Endothelial cell (in vitro differentiated cells): ENCODE measurements at regions not wholly inside any gene's neighbourhood (a gene's known extent, or its start where the extent isn't known, plus 50 kb on each side); places are given as distances from the start of the nearest gene placed in this dataset.

Source experiments
- DNase-seq: peaks from one replicate; pipeline ENCODE4 v3.0.0; 2021; ENCODE audit warnings: low spot score
- H3K27ac Mint-ChIP-seq: one replicate; pipeline ENCODE4 v1.8.0; 2021; ENCODE audit warnings: mixed read lengths, inconsistent platforms; ENCODE audit not compliant: unreplicated experiment
- H3K27me3 Mint-ChIP-seq: one replicate; pipeline ENCODE4 v1.8.0; 2021; ENCODE audit warnings: mild to moderate bottlenecking, moderate library complexity, mixed read lengths, inconsistent platforms; ENCODE audit not compliant: unreplicated experiment
- H3K36me3 Mint-ChIP-seq: one replicate; pipeline ENCODE4 v1.8.0; 2021; ENCODE audit warnings: mild to moderate bottlenecking, low read depth, mixed read lengths, inconsistent platforms; ENCODE audit not compliant: unreplicated experiment
- H3K4me1 Mint-ChIP-seq: one replicate; pipeline ENCODE4 v1.8.0; 2021; ENCODE audit warnings: mild to moderate bottlenecking, mixed read lengths, inconsistent platforms; ENCODE audit not compliant: unreplicated experiment
- H3K4me3 Mint-ChIP-seq: one replicate; pipeline ENCODE4 v1.8.0; 2021; ENCODE audit warnings: mild to moderate bottlenecking, mixed read lengths, inconsistent platforms; ENCODE audit not compliant: unreplicated experiment
- H3K9me3 Mint-ChIP-seq: one replicate; pipeline ENCODE4 v1.8.0; 2021; ENCODE audit warnings: mixed read lengths, inconsistent platforms; ENCODE audit not compliant: unreplicated experiment
- CTCF ChIP-seq: fragments of 200-600 bp; sonication (generic); IDR thresholded peaks from one replicate; pipeline ENCODE4 v1.5.0; 2021; ENCODE audit warnings: antibody characterized with exemption; ENCODE audit not compliant: unreplicated experiment

DNA sequence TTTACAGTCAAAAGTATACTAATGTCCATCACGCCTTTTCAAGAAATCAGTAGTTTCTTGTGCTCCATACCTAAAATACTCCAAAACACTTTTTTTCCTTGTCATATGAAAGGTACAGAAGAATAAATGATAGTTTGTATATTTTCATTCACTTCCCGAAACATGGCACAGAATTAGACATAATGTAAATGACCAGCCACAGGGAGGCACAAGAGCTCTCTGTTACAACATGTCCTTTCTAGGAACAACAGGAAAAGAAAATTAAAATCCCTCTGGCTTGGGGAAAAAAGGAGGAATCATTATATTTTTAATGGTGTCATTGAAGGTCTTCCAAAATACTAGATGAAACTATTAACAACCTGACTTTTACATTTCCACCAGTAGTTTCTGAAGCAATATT, 331.2 kb downstream of the ACTR3B start:
- Mint-ChIP-seq H3K4me3 (no peak overlapping the region), H3K27me3 (no peaks in the 10 kb centered on the region)
- no peak for TF ChIP-seq CTCF

GRCh38 chr7:153091477-153091876, 331.9 kb downstream of the ACTR3B start:
- Mint-ChIP-seq H3K9me3 (no peaks in the 10 kb centered on the region), H3K27ac (no peak overlapping the region), H3K27me3 (no peaks in the 10 kb centered on the region), H3K36me3 (peaks cover 4% of the 10 kb centered on the region), H3K4me3 (no peak overlapping the region), H3K4me1 (no peaks in the 10 kb centered on the region)
- DNase-seq, result no peak
- TF ChIP-seq CTCF, result no peak

More for the DNA sequence above, 331.2 kb downstream of the ACTR3B start:
- Mint-ChIP-seq H3K36me3 (peaks cover 4% of the 10 kb centered on the region), H3K9me3 (no peaks in the 10 kb centered on the region), H3K4me1 (no peaks in the 10 kb centered on the region), H3K27ac (no peak overlapping the region)
- DNase-seq, result no peak

- Mint-ChIP-seq H3K36me3 (peaks cover 4% of the 10 kb centered on the region), H3K27me3 (no peaks in the 10 kb centered on the region), H3K4me1 (no peaks in the 10 kb centered on the region), H3K9me3 (no peaks in the 10 kb centered on the region), H3K27ac (no peak overlapping the region), H3K4me3 (no peak overlapping the region)
- TF ChIP-seq CTCF, result no peak
- no peak for DNase-seq
These were observed 338.1 kb downstream of the ACTR3B start for GRCh38 chr7:153097511-153098201.

- Mint-ChIP-seq H3K36me3 (no peaks in the 10 kb centered on the region), H3K4me3 (no peak overlapping the region), H3K4me1 (no peaks in the 10 kb centered on the region), H3K27me3 (no peaks in the 10 kb centered on the region), H3K27ac (no peak overlapping the region), H3K9me3 (no peaks in the 10 kb centered on the region)
- no peak for DNase-seq
- TF ChIP-seq CTCF, result no peak
These were observed 339.7 kb downstream of the ACTR3B start for GRCh38 chr7:153099235-153099634.

- no peak for DNase-seq
- H3K4me1 Mint-ChIP-seq, result no peaks in the 10 kb centered on the region
- TF ChIP-seq CTCF, result no peak
- H3K9me3 Mint-ChIP-seq, result no peaks in the 10 kb centered on the region
- no peaks in the 10 kb centered on the region for H3K27me3 Mint-ChIP-seq
- no peaks in the 10 kb centered on the region for H3K36me3 Mint-ChIP-seq
- H3K4me3 Mint-ChIP-seq, result no peak overlapping the region
- no peak overlapping the region for H3K27ac Mint-ChIP-seq
These were observed 341.2 kb downstream of the ACTR3B start for GRCh38 chr7:153100691-153101237.
